Activated CD4-positive, alpha-beta T cell treated with anti-CD3 and anti-CD28 coated beads, Interleukin-2, amount 10 ng/mL, durations not matched to agents 7 days and 5 days (primary cell): ENCODE measurements at regions not wholly inside any gene's neighbourhood (a gene's known extent, or its start where the extent isn't known, plus 50 kb on each side); places are given as distances from the start of the nearest gene placed in this dataset.

Experiments used
- CTCF ChIA-PET: fragments of 350-600 bp; sonication (Branson Sonifier 250); formaldehyde crosslinking; loops from one replicate; lab custom pipeline; 2021; ENCODE audit warnings: antibody characterized with exemption; lab: Charles Lee
- POLR2A ChIA-PET: fragments of 350-600 bp; sonication (Branson Sonifier 250); formaldehyde crosslinking; loops from one replicate; lab custom pipeline; 2021; ENCODE audit warnings: antibody characterized with exemption; lab: Charles Lee
- DNase-seq: peaks from one replicate; pipeline ENCODE4 v3.0.0-alpha.2; 2020
- H3K27ac Mint-ChIP-seq: one replicate; pipeline ENCODE4 v1.8.0; 2021; ENCODE audit warnings: mild to moderate bottlenecking, moderate library complexity, mixed read lengths
- H3K27me3 Mint-ChIP-seq: one replicate; pipeline ENCODE4 v1.8.0; 2021; ENCODE audit warnings: mixed read lengths
- H3K36me3 Mint-ChIP-seq: one replicate; pipeline ENCODE4 v1.8.0; 2021; ENCODE audit warnings: low read depth, mixed read lengths
- H3K4me1 Mint-ChIP-seq: one replicate; pipeline ENCODE4 v1.8.0; 2021; ENCODE audit warnings: mixed read lengths
- H3K4me3 Mint-ChIP-seq: one replicate; pipeline ENCODE4 v1.8.0; 2021; ENCODE audit warnings: mild to moderate bottlenecking, moderate library complexity, mixed read lengths
- H3K9me3 Mint-ChIP-seq: one replicate; pipeline ENCODE4 v1.8.0; 2021; ENCODE audit warnings: mixed read lengths

DNA sequence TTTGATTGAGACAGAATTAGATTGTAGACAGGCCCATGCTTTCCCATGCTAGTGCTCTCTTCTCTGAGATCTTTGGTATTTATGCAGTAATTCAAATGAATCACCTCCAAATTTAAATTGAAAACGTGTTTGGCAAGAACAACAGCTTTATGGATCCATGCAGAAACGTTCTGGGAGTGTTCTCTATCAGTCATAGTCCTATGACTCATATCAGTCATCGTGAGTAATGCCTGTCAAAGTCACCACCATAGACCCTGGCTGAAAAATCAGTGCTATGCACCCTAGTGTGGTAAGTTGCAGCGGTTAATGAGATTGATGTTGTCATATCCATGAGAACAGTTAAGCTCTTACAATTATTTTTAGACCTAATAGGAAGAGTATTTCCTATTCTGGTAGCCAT lies 90.1 kb upstream of the FOXG1 start:
- Mint-ChIP-seq H3K36me3 (no peaks in the 10 kb centered on the region), H3K27ac (no peak overlapping the region), H3K9me3 (peaks cover 1% of the 10 kb centered on the region), H3K4me3 (no peak overlapping the region), H3K27me3 (no peaks in the 10 kb centered on the region), H3K4me1 (no peaks in the 10 kb centered on the region)
- CTCF ChIA-PET = interaction anchor here (0.6 kb wide), 1 partner anchor 9 kb away, joined by 3 read pairs; no protein-coding TSS in a partner anchor
- DNase-seq = no peak
- POLR2A ChIA-PET = no interaction called here

DNA sequence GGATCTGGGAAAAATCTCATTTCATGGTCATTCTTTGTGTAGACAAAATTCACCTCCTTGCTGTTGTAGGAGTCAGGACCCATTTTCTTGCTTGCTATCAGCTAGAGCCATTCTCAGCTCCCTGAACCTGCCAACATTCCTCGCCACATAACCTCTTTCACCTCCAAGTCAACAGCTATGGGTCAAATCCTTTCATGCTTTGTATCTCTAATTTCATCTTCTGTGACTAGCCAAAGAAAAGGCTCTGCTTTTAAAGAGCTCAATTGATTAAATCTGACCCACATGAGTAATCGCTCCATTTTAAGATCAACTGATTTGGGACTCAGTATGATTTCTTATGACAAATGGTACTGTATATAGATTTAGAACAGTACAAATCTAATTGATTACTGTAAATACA lies 89.2 kb upstream of the FOXG1 start:
- ChIA-PET CTCF (no interaction called here), POLR2A (no interaction called here)
- H3K27me3 Mint-ChIP-seq = no peaks in the 10 kb centered on the region
- H3K4me1 Mint-ChIP-seq = no peaks in the 10 kb centered on the region
- H3K4me3 Mint-ChIP-seq = no peak overlapping the region
- no peaks in the 10 kb centered on the region for H3K36me3 Mint-ChIP-seq
- no peak overlapping the region for H3K27ac Mint-ChIP-seq
- DNase-seq = no peak
- H3K9me3 Mint-ChIP-seq = peaks cover 2% of the 10 kb centered on the region

DNA sequence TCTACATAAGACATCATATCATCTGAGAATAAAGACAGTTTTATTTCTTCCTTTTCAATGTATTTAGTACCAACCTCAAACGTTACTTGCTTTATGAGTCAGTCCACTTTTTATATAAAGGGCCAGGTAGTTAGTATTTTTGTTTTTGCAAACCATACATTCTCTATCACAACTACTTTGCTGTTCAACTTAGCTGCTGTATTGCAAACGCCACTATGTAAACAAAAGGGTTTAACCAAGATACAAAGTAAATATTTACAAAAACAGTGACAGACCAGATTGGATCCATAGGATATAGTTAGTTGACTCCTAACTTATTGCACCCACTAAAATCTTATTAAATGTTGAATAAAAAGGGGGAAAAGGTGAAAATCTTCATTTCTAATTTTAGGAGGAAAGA lies 87.7 kb upstream of the FOXG1 start:
- H3K4me1 Mint-ChIP-seq = no peaks in the 10 kb centered on the region
- CTCF ChIA-PET = no interaction called here
- H3K4me3 Mint-ChIP-seq = no peak overlapping the region
- POLR2A ChIA-PET = no interaction called here
- H3K27ac Mint-ChIP-seq = no peak overlapping the region
- no peaks in the 10 kb centered on the region for H3K36me3 Mint-ChIP-seq
- peaks cover 7% of the 10 kb centered on the region for H3K9me3 Mint-ChIP-seq
- H3K27me3 Mint-ChIP-seq = no peaks in the 10 kb centered on the region
- no peak for DNase-seq

DNA sequence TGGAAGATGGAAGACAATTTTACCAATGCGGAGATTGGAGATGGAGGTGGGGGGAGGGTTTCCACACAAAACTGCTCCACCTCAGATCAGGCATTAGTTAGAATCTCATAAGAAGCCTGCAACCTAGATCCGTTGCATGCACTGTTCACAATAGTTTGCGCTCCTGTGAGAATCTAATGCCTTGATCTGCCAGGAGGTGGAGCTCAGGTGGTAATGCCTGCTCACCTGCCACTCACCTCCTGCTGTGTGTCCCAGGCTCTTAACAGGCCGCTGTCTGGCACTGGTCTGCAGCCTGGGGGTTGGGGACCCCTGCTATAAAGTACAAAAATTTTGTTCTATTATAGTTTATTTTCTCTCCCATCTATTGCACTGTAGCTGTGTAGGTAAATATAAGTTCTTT lies 84.9 kb upstream of the FOXG1 start:
- no peaks in the 10 kb centered on the region for H3K4me1 Mint-ChIP-seq
- CTCF ChIA-PET = no interaction called here

DNA sequence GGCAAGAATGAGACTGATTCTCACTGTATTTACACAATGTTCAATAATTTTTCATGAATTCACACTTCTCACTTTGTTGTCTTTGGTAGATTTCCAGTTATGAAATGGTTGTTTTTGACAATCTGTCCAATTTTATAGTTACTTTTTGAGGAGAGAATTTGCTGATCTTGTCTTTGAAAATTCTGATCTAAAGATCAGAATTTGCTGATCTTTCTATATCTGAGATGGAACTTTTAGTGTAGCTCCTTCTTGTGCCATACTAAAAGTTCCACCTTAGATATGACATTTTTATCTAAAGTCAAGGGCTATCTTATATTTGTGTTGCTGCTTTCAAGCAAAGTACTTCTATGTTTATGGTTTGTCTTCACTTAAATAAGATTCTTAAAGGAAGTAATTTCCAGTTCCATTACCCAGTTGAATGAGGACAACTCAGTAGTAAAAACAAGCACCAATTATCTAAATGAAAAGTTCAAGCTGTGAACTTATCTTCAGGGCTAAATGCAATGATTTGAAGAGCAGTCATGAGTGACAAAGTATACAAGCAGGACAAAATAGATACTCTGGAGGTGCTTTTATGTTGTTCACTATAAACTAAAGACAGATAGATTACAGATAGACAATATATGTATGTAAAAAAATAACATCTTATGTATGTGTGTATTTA lies 76.4 kb upstream of the FOXG1 start:
- no peaks in the 10 kb centered on the region for H3K36me3 Mint-ChIP-seq
- ChIA-PET CTCF (no interaction called here), POLR2A (no interaction called here)
- no peak for DNase-seq
- no peak overlapping the region for H3K4me3 Mint-ChIP-seq
- no peaks in the 10 kb centered on the region for H3K27me3 Mint-ChIP-seq
- no peaks in the 10 kb centered on the region for H3K4me1 Mint-ChIP-seq
- H3K27ac Mint-ChIP-seq = no peak overlapping the region
- H3K9me3 Mint-ChIP-seq = no peaks in the 10 kb centered on the region

More for the DNA sequence above, 84.9 kb upstream of the FOXG1 start:
- Mint-ChIP-seq H3K4me3 (no peak overlapping the region), H3K27ac (no peak overlapping the region), H3K27me3 (no peaks in the 10 kb centered on the region), H3K9me3 (peaks cover 7% of the 10 kb centered on the region), H3K36me3 (no peaks in the 10 kb centered on the region)
- POLR2A ChIA-PET = no interaction called here
- no peak for DNase-seq

DNA sequence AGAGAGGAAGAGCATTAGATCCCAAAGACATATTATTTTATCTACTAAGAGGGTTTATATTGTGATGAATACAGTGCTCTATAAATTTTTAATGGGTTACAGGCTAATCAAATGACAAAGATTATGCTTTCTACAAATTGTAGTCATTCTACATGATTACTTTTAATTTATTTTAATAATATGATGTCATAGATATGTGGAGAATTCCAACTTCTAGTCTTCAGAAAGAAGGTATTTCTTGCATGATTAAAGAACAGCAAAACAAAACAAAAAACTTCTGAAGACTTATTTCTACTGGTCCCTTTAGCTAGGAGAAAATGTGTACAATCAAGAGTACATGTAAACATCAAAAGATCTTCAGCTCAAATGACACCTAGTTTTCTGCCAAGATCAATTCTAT lies 71.5 kb upstream of the FOXG1 start:
- no peak overlapping the region for H3K4me3 Mint-ChIP-seq
- no peak for DNase-seq

DNA sequence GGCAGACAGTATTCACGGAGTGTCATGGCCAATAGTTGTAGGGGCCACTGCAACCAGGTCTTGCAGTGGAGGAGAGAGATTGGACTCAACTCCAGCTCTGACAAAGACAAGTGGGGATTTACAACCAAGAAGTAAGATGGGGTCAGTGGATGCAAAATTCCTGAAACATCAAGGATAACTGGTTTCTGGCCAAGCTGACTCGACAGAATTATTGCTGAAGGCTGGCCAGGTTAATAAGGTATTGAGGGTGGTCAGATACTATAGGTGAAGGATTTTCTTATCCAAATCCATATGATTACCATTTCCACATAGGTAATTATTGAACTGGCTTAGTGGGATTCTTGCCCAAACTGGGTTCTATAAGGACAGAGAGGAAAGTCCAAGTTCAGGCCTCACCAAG lies 64.9 kb upstream of the FOXG1 start:
- no peak overlapping the region for H3K4me3 Mint-ChIP-seq
- POLR2A ChIA-PET = no interaction called here
- peaks cover 6% of the 10 kb centered on the region for H3K9me3 Mint-ChIP-seq
- no peaks in the 10 kb centered on the region for H3K4me1 Mint-ChIP-seq
- CTCF ChIA-PET = no interaction called here
- no peak overlapping the region for H3K27ac Mint-ChIP-seq
- no peak for DNase-seq
- no peaks in the 10 kb centered on the region for H3K36me3 Mint-ChIP-seq
- H3K27me3 Mint-ChIP-seq = no peaks in the 10 kb centered on the region

More for the DNA sequence above, 71.5 kb upstream of the FOXG1 start:
- Mint-ChIP-seq H3K27ac (no peak overlapping the region), H3K27me3 (no peaks in the 10 kb centered on the region), H3K9me3 (no peaks in the 10 kb centered on the region), H3K4me1 (no peaks in the 10 kb centered on the region), H3K36me3 (no peaks in the 10 kb centered on the region)
- ChIA-PET POLR2A (no interaction called here), CTCF (no interaction called here)

DNA sequence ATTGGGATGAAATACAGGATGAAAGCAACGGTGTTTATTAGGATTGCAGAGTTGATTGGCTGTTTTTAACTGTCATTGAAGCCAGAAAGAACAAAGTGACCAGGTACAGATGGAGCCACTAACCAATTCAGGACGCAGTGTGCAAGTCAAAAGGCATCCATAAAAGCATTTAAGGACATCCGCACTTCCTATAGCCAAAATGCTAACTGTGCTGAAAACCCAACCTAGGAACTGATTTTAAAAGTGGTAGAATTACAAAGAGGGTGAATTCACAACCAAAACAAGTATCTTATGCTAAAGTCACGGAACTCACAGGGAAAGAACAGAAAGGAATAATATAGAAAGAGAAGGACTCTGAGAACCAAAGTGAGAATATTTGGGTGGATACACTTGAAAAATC lies 63.1 kb upstream of the FOXG1 start:
- H3K36me3 Mint-ChIP-seq = no peaks in the 10 kb centered on the region
- CTCF ChIA-PET = no interaction called here
- H3K27ac Mint-ChIP-seq = no peak overlapping the region
- H3K4me3 Mint-ChIP-seq = no peak overlapping the region
- no peaks in the 10 kb centered on the region for H3K27me3 Mint-ChIP-seq
- no peaks in the 10 kb centered on the region for H3K4me1 Mint-ChIP-seq
- POLR2A ChIA-PET = no interaction called here
- peaks cover 9% of the 10 kb centered on the region for H3K9me3 Mint-ChIP-seq
- no peak for DNase-seq

DNA sequence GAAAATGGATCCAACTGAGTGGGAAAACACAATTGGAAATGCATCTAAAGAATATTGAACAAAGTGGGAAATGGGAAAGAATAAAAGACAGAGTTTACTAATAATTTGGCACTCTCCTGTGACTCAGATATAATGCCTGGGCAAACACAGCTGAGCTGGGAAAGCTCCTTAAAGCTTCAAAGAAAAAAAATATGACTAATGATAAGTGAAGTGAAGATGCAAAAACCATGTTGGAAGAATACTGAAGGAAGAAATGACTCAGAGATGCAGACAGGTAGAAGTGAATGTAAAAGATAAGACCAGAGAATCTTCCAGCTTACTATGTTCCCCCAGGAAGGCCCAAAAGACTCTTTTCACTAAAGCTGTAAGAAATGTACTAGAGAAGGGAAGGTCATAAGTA lies 62.4 kb upstream of the FOXG1 start:
- H3K36me3 Mint-ChIP-seq = no peaks in the 10 kb centered on the region
- H3K27me3 Mint-ChIP-seq = no peaks in the 10 kb centered on the region
- POLR2A ChIA-PET = no interaction called here

DNA sequence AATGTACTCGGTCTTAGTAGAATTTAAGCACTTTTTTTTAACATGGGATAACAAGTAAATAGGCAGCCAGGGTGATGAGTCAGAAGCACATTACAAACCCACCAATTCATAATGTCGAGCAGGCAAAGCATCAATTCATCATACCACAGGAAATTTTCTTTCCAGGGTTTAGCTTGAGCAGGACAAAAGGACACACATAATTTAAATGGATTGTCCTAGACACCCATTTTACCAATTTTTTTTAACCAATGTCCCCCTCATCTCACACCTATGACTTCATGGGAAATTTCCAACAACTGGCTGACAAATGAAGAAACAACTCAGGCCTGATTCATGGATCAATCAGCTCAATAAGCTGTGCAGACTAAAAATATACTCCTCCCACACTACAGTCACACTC lies 58.8 kb upstream of the FOXG1 start:
- ChIA-PET POLR2A (no interaction called here), CTCF (no interaction called here)
- no peak for DNase-seq
- Mint-ChIP-seq H3K4me3 (no peak overlapping the region), H3K9me3 (peaks cover 13% of the 10 kb centered on the region), H3K27ac (no peak overlapping the region), H3K36me3 (no peaks in the 10 kb centered on the region), H3K27me3 (no peaks in the 10 kb centered on the region), H3K4me1 (no peaks in the 10 kb centered on the region)

More for the DNA sequence above, 62.4 kb upstream of the FOXG1 start:
- H3K4me1 Mint-ChIP-seq = no peaks in the 10 kb centered on the region
- CTCF ChIA-PET = no interaction called here
- H3K27ac Mint-ChIP-seq = no peak overlapping the region
- H3K4me3 Mint-ChIP-seq = no peak overlapping the region
- no peak for DNase-seq
- peaks cover 9% of the 10 kb centered on the region for H3K9me3 Mint-ChIP-seq

DNA sequence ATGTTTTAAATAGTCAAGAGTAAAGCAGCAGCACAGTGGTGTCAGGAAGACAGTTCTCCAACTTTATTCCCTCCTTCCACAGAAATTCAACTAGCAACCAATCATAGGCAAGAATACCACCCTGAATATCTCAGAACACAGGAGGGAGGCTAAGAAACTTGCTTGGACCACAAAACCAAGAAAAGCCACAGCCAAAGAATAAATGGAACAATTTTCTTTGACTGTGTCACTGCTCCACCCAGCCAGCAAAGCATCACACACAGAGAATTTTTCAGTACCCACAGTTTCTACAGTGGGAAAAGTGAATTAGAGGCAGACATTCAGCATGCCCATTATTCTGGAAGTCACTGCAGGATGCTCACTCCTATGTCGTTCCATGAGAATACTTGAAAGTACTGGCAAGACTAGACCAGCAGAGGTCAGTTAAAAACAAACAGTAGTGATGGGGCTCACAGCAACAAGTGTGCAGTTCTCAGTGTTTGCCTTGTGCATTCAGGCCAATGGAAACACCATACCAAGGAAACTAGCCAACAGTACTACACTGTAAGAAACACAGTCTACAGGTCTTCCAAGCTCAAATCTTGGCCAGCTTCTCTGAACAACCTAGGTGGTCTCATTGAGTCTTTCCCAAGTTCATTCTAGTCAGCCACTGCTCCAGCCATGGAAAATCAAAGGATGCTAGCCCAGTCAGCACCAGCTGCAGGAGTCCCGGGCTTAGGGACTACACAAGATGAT lies 56.8 kb upstream of the FOXG1 start:
- Mint-ChIP-seq H3K4me3 (no peak overlapping the region), H3K4me1 (no peaks in the 10 kb centered on the region), H3K27me3 (no peaks in the 10 kb centered on the region), H3K36me3 (no peaks in the 10 kb centered on the region), H3K9me3 (peaks cover 7% of the 10 kb centered on the region), H3K27ac (no peak overlapping the region)
- CTCF ChIA-PET = no interaction called here
- POLR2A ChIA-PET = no interaction called here
- DNase-seq = no peak
